ENCODE measurements at regions not wholly inside any gene's neighbourhood (a gene's known extent, or its start where the extent isn't known, plus 50 kb on each side); places are given as distances from the start of the nearest gene placed in this dataset.

DNA sequence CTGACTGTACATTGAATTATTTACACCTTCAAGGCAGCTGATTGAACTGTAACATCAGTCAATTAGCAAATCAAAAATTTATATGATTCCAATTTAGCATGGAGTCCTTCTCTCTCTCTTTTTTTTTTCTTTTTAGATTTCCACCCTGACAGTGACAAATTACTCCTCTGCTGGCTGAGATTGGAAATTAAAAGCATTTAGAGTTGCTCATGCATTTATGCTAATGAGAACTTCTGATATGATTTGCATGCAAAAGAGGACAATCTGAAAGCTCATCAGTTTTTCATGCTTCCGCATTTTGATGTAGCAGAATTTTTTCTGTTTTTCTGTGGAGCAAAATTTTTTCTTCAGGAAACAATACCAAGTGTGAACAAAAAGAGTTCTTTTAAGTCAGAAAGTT is 130.5 kb upstream of the NOX3 start:
- Histone ChIP-seq H3K4me1 (ENCODE audit: control insufficient read depth in 1 of 2, insufficient read depth in 2 of 2, low read length in 2 of 2) (no peaks in the 10 kb centered on the region), H3K9ac (ENCODE audit: low read depth in 1 of 2, low read length in 2 of 2) (no peak overlapping the region), H3K27ac (ENCODE audit: low read depth, low read length) (no peak overlapping the region), H3K27me3 (ENCODE audit: control insufficient read depth in 1 of 2, insufficient read depth in 2 of 2, low read length in 2 of 2) (no peaks in the 10 kb centered on the region), H3K9me3 (ENCODE audit: control insufficient read depth in 1 of 2, low read length in 2 of 2) (no peaks in the 10 kb centered on the region), H3K4me3 (ENCODE audit: low read depth in 1 of 2, low read length in 2 of 2) (no peak overlapping the region), H3K36me3 (ENCODE audit: control insufficient read depth in 1 of 2, insufficient read depth in 2 of 2, low read length in 2 of 2) (no peaks in the 10 kb centered on the region)

DNA sequence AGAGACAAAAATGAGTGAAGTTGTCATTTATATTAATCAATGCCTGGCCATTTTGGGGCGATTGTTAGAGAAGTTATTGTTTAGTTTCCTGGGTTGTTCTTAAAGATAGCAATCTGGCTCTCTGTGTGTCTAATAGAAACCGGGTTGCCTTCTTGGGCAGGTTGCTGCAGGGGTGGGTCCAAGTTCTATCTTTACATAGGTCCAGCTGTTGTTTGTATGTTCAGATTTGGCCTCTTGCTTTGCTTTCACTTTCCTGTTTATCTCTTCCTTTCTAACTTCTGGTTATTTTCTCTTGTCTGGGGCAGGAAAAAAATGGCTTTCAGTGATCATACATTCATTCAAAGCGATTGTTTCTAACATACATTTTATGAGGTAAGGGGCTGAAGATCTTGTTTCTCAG is 128.4 kb upstream of the NOX3 start:
- no peak overlapping the region for H3K27ac ChIP-seq (ENCODE audit: low read depth, low read length)
- no peak overlapping the region for H3K4me3 ChIP-seq (ENCODE audit: low read depth in 1 of 2, low read length in 2 of 2)
- no peaks in the 10 kb centered on the region for H3K9me3 ChIP-seq (ENCODE audit: control insufficient read depth in 1 of 2, low read length in 2 of 2)
- no peaks in the 10 kb centered on the region for H3K27me3 ChIP-seq (ENCODE audit: control insufficient read depth in 1 of 2, insufficient read depth in 2 of 2, low read length in 2 of 2)
- no peaks in the 10 kb centered on the region for H3K36me3 ChIP-seq (ENCODE audit: control insufficient read depth in 1 of 2, insufficient read depth in 2 of 2, low read length in 2 of 2)
- no peak overlapping the region for H3K9ac ChIP-seq (ENCODE audit: low read depth in 1 of 2, low read length in 2 of 2)
- no peaks in the 10 kb centered on the region for H3K4me1 ChIP-seq (ENCODE audit: control insufficient read depth in 1 of 2, insufficient read depth in 2 of 2, low read length in 2 of 2)

DNA sequence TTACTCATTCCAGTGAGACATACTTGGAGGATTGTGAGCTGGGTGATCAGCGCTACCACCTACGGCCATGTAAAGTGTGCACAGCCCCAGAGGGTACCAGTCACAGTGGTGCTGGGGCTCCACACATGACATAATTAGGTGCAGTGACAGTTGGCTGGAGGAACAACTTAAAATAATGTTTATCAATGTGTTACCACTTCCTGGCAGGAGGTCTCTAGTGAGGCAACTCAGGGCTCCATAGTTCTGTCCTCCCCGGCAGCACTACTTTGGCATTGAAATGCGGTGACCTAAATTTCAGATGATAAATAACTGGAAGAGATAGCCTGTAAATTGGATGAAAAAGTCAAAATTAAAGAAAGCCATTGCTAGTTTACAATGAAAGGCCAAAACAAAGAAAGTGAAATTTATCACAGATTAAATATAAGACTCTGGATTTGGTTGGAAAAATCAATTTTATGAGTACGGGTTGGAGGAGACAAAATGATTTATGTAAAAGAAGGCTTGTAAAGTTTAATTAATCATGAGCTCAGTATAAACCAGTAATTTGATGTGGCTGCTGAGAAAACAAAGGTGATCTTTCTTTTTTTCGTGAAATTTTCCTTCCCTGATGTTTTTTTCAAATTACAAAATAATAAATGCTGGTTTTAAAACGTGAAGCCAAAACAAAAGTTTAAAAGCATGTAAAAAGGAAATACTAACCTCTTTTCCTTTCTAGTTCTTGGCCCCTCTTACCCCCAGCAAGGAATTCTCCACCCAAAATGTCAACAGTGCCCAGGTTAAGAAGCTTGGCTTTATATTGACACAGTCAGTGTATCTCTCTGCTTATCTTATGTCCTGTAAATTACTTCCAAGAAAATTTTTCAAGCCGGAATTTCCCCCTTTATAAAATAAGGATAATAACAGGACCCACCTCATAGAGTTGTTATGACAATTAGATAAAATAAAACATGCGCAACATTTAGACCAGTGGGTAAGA is 126.7 kb upstream of the NOX3 start:
- Histone ChIP-seq H3K36me3 (ENCODE audit: control insufficient read depth in 1 of 2, insufficient read depth in 2 of 2, low read length in 2 of 2) (no peaks in the 10 kb centered on the region), H3K27me3 (ENCODE audit: control insufficient read depth in 1 of 2, insufficient read depth in 2 of 2, low read length in 2 of 2) (no peaks in the 10 kb centered on the region), H3K27ac (ENCODE audit: low read depth, low read length) (no peak overlapping the region), H3K4me3 (ENCODE audit: low read depth in 1 of 2, low read length in 2 of 2) (no peak overlapping the region), H3K9me3 (ENCODE audit: control insufficient read depth in 1 of 2, low read length in 2 of 2) (no peaks in the 10 kb centered on the region), H3K9ac (ENCODE audit: low read depth in 1 of 2, low read length in 2 of 2) (no peak overlapping the region), H3K4me1 (ENCODE audit: control insufficient read depth in 1 of 2, insufficient read depth in 2 of 2, low read length in 2 of 2) (no peaks in the 10 kb centered on the region)

DNA sequence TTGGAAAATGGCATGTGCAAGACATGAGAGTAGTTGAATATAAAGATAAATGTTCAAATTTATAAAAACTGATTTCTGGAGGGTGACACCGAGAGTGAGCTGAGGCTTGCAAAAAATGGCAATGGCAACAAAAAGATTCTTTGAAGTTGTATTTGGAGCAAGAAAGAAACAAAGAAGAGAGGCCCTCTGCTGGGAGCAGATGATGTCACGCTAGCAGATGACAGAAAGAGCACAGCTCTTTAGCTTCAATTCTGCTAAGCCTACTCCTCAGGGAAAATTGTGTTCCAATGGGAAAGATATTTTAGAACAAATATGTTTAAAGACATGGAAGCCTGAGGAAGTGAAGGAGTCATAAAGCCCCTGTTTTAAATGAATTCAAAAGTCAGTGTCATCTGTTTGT is 125.3 kb upstream of the NOX3 start:
- H3K27me3 ChIP-seq (ENCODE audit: control insufficient read depth in 1 of 2, insufficient read depth in 2 of 2, low read length in 2 of 2): no peaks in the 10 kb centered on the region
- no peak overlapping the region for H3K4me3 ChIP-seq (ENCODE audit: low read depth in 1 of 2, low read length in 2 of 2)
- no peaks in the 10 kb centered on the region for H3K9me3 ChIP-seq (ENCODE audit: control insufficient read depth in 1 of 2, low read length in 2 of 2)
- H3K27ac ChIP-seq (ENCODE audit: low read depth, low read length): no peak overlapping the region
- no peaks in the 10 kb centered on the region for H3K36me3 ChIP-seq (ENCODE audit: control insufficient read depth in 1 of 2, insufficient read depth in 2 of 2, low read length in 2 of 2)
- no peaks in the 10 kb centered on the region for H3K4me1 ChIP-seq (ENCODE audit: control insufficient read depth in 1 of 2, insufficient read depth in 2 of 2, low read length in 2 of 2)
- no peak overlapping the region for H3K9ac ChIP-seq (ENCODE audit: low read depth in 1 of 2, low read length in 2 of 2)

DNA sequence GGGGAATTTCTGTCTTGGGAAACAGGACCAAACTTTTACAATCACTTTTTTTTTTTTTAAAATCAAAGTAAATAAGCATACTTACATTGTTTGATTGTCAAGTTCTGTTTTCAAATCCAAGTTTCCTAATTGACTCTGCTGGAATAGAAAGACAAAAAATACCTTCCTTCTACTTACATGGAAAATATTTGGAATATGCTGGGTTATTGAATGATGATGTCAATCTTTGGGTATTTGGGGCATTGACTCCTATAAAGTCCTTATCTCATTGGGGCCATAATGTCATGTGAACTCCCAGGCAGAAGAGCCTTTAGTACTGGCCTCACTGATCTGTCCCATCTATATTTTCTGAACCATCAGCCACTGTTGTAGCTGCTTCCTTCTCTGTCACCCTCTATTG is 122.6 kb upstream of the NOX3 start:
- no peak overlapping the region for H3K4me3 ChIP-seq (ENCODE audit: low read depth in 1 of 2, low read length in 2 of 2)
- no peaks in the 10 kb centered on the region for H3K4me1 ChIP-seq (ENCODE audit: control insufficient read depth in 1 of 2, insufficient read depth in 2 of 2, low read length in 2 of 2)
- H3K36me3 ChIP-seq (ENCODE audit: control insufficient read depth in 1 of 2, insufficient read depth in 2 of 2, low read length in 2 of 2): no peaks in the 10 kb centered on the region
- H3K27ac ChIP-seq (ENCODE audit: low read depth, low read length): no peak overlapping the region
- H3K9me3 ChIP-seq (ENCODE audit: control insufficient read depth in 1 of 2, low read length in 2 of 2): no peaks in the 10 kb centered on the region
- no peak overlapping the region for H3K9ac ChIP-seq (ENCODE audit: low read depth in 1 of 2, low read length in 2 of 2)
- no peaks in the 10 kb centered on the region for H3K27me3 ChIP-seq (ENCODE audit: control insufficient read depth in 1 of 2, insufficient read depth in 2 of 2, low read length in 2 of 2)

DNA sequence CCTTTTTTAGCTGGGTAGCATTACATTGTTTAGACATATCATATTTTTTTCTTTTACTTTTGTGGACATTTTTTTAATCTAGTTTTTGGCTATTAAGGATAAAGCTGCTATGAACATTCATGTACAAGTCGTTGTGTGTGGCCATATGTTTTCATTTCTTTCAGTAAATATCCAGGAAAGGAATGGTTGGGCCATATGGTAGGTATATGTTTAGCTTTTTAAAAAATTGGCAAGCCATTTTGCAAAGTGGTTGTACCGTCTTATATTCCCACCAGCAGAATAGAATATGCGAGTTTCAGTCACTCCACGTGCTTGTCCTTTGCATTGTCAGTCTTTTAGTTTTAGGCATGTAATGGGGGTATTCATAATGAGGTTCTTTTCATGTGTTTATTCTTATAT is 106.3 kb upstream of the NOX3 start:
- no peaks in the 10 kb centered on the region for H3K4me1 ChIP-seq (ENCODE audit: control insufficient read depth in 1 of 2, insufficient read depth in 2 of 2, low read length in 2 of 2)
- no peak overlapping the region for H3K9ac ChIP-seq (ENCODE audit: low read depth in 1 of 2, low read length in 2 of 2)
- H3K9me3 ChIP-seq (ENCODE audit: control insufficient read depth in 1 of 2, low read length in 2 of 2): no peaks in the 10 kb centered on the region
- H3K27me3 ChIP-seq (ENCODE audit: control insufficient read depth in 1 of 2, insufficient read depth in 2 of 2, low read length in 2 of 2): no peaks in the 10 kb centered on the region
- H3K4me3 ChIP-seq (ENCODE audit: low read depth in 1 of 2, low read length in 2 of 2): no peak overlapping the region
- no peak overlapping the region for H3K27ac ChIP-seq (ENCODE audit: low read depth, low read length)
- H3K36me3 ChIP-seq (ENCODE audit: control insufficient read depth in 1 of 2, insufficient read depth in 2 of 2, low read length in 2 of 2): no peaks in the 10 kb centered on the region

DNA sequence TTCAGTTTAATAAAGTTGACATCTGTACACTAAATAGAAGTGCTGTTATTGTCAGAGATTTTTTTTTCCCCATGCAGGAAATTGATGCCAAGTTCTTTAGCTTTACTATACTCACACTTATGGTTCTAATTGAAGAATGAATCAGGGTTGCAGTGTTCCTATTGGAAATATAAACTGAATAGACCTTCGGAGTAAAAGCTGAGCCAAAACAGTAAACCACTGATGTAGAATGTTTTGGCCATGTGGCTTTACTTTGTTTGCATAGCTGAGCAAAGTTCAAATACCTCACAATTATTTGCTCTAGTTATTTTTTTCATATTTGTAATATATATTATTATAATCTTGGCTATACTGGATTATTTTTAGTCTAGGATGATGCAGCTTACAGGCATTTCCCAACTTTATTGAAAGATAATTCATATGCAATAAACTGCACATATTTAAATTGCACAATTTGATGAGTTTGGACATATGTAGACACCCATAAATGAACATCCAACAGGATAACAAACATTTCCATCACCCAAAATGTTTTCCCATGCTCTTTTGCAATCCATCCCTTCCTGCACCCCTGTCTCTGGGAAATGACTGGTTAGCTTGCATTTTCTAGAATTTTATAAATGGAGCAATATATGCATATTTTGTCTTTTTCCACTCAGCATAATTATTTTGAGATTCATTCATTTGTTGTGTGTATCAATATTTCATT is 105.8 kb upstream of the NOX3 start:
- H3K9me3 ChIP-seq (ENCODE audit: control insufficient read depth in 1 of 2, low read length in 2 of 2): no peaks in the 10 kb centered on the region
- no peak overlapping the region for H3K9ac ChIP-seq (ENCODE audit: low read depth in 1 of 2, low read length in 2 of 2)
- H3K4me1 ChIP-seq (ENCODE audit: control insufficient read depth in 1 of 2, insufficient read depth in 2 of 2, low read length in 2 of 2): no peaks in the 10 kb centered on the region
- H3K36me3 ChIP-seq (ENCODE audit: control insufficient read depth in 1 of 2, insufficient read depth in 2 of 2, low read length in 2 of 2): no peaks in the 10 kb centered on the region
- H3K4me3 ChIP-seq (ENCODE audit: low read depth in 1 of 2, low read length in 2 of 2): no peak overlapping the region
- no peak overlapping the region for H3K27ac ChIP-seq (ENCODE audit: low read depth, low read length)
- no peaks in the 10 kb centered on the region for H3K27me3 ChIP-seq (ENCODE audit: control insufficient read depth in 1 of 2, insufficient read depth in 2 of 2, low read length in 2 of 2)

DNA sequence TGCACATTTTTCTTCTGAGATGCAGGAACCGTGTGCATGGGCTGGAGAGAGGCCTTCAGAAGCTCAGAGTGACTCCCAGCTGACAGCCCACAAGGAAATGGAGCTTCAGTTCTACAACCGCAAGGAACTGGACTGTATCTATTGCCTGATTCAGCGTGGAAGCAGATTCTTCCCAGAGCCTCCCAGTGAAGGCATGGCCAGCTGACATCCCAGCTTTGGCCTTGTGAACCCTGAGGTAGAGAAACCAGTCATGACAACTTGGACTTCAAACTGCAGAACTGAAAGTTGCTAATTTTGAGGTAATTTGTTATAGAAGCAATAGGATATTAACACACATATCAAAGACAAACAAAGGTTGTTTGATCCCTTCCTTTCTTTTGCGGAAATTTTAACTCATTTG is 94.3 kb upstream of the NOX3 start:
- no peaks in the 10 kb centered on the region for H3K36me3 ChIP-seq (ENCODE audit: control insufficient read depth in 1 of 2, insufficient read depth in 2 of 2, low read length in 2 of 2)
- no peak overlapping the region for H3K27ac ChIP-seq (ENCODE audit: low read depth, low read length)
- no peaks in the 10 kb centered on the region for H3K9me3 ChIP-seq (ENCODE audit: control insufficient read depth in 1 of 2, low read length in 2 of 2)
- H3K9ac ChIP-seq (ENCODE audit: low read depth in 1 of 2, low read length in 2 of 2): no peak overlapping the region
- no peaks in the 10 kb centered on the region for H3K27me3 ChIP-seq (ENCODE audit: control insufficient read depth in 1 of 2, insufficient read depth in 2 of 2, low read length in 2 of 2)
- H3K4me3 ChIP-seq (ENCODE audit: low read depth in 1 of 2, low read length in 2 of 2): no peak overlapping the region
- no peaks in the 10 kb centered on the region for H3K4me1 ChIP-seq (ENCODE audit: control insufficient read depth in 1 of 2, insufficient read depth in 2 of 2, low read length in 2 of 2)

DNA sequence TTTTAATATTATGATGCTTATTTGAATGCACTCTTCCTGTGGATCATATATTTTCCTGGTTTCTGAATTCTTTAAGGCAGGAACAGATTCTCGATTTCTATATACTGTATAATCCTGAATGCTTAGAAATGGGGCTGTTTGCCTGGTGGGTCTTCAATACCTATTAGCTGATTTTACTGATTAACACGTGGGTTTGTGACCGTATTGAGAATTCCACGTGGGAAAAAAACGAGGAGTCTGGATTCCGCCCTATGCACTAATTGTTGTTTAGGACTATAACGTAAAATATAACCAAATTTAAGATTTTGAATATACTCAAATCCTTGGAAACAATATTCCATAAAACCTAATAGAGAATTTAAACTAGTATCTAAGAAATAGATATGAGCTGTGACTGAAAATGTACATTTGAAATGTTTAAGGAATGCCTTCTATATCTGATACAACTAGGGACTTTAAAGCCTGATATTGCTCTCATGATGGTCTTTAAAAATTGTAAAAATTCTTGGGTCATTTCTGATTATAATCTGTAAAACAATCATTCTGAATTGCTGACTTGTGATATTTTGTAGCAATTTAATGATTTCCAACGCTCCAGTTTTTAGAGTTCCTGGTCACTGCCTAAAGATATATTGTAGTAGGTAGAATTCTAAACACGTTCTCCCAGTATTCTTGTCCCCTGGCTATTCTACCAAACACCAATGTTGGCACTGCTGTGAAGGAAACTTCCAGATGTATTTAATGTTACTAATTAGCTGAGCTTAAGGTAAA is 93.6 kb upstream of the NOX3 start:
- H3K9me3 ChIP-seq (ENCODE audit: control insufficient read depth in 1 of 2, low read length in 2 of 2): no peaks in the 10 kb centered on the region
- no peak overlapping the region for H3K27ac ChIP-seq (ENCODE audit: low read depth, low read length)
- no peak overlapping the region for H3K9ac ChIP-seq (ENCODE audit: low read depth in 1 of 2, low read length in 2 of 2)
- H3K4me3 ChIP-seq (ENCODE audit: low read depth in 1 of 2, low read length in 2 of 2): no peak overlapping the region
- H3K27me3 ChIP-seq (ENCODE audit: control insufficient read depth in 1 of 2, insufficient read depth in 2 of 2, low read length in 2 of 2): no peaks in the 10 kb centered on the region
- H3K36me3 ChIP-seq (ENCODE audit: control insufficient read depth in 1 of 2, insufficient read depth in 2 of 2, low read length in 2 of 2): no peaks in the 10 kb centered on the region
- no peaks in the 10 kb centered on the region for H3K4me1 ChIP-seq (ENCODE audit: control insufficient read depth in 1 of 2, insufficient read depth in 2 of 2, low read length in 2 of 2)

DNA sequence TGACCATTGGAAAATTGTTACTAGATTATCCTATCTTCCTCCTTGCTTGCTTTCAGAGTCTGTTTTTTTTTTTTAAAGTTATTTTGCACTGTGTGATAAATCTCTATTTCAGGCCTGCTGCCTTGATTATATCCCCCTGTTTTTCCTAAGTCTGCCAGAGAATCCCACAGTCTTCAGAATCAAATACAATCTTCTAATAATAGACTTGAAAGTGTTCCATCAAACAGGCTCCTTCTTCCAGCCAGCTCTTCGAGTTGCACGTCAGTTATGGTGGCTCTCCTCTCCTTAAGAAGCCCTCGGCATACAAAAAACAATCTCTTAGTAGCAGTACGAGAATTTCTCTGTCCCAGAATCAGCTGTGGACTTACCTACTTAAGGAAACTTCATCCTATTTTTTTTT is 92.9 kb upstream of the NOX3 start:
- Histone ChIP-seq H3K36me3 (ENCODE audit: control insufficient read depth in 1 of 2, insufficient read depth in 2 of 2, low read length in 2 of 2) (no peaks in the 10 kb centered on the region), H3K27ac (ENCODE audit: low read depth, low read length) (no peak overlapping the region), H3K9ac (ENCODE audit: low read depth in 1 of 2, low read length in 2 of 2) (no peak overlapping the region), H3K4me1 (ENCODE audit: control insufficient read depth in 1 of 2, insufficient read depth in 2 of 2, low read length in 2 of 2) (no peaks in the 10 kb centered on the region), H3K4me3 (ENCODE audit: low read depth in 1 of 2, low read length in 2 of 2) (no peak overlapping the region), H3K27me3 (ENCODE audit: control insufficient read depth in 1 of 2, insufficient read depth in 2 of 2, low read length in 2 of 2) (no peaks in the 10 kb centered on the region), H3K9me3 (ENCODE audit: control insufficient read depth in 1 of 2, low read length in 2 of 2) (no peaks in the 10 kb centered on the region)

Measured in duodenal mucosa (tissue), 2 donors.